ENCODE measurements at regions not wholly inside any gene's neighbourhood (a gene's known extent, or its start where the extent isn't known, plus 50 kb on each side); places are given as distances from the start of the nearest gene placed in this dataset.

- Histone ChIP-seq H3K9me3 (ENCODE audit: insufficient read depth, low read length) (no peaks in the 10 kb centered on the region), H3K36me3 (ENCODE audit: insufficient read depth, insufficient read length, low read length) (no peaks in the 10 kb centered on the region), H3K4me3 (ENCODE audit: insufficient read length, low read depth) (no peak overlapping the region), H3K27me3 (ENCODE audit: insufficient read depth, insufficient read length) (no peaks in the 10 kb centered on the region), H3K4me1 (ENCODE audit: insufficient read depth, insufficient read length) (no peaks in the 10 kb centered on the region), H3K9ac (ENCODE audit: insufficient read length, low read depth) (no peak overlapping the region)
- no peak for DNase-seq (ENCODE audit: low read depth, low spot score)
- TF ChIP-seq ZNF274 (IDR thresholded peaks at IDR 0.05; ENCODE audit: low read depth, low read length) (no peak), SUZ12 (IDR thresholded peaks at IDR 0.05; ENCODE audit: extremely low read depth, insufficient read depth, insufficient read length) (no peak), YY1 (IDR thresholded peaks at IDR 0.05; ENCODE audit: insufficient read depth, insufficient read length) (no peak)
These were observed 389.9 kb upstream of the PCDH9 start for GRCh38 chr13:67619995-67620380.

- Histone ChIP-seq H3K4me3 (ENCODE audit: insufficient read length, low read depth) (no peak overlapping the region), H3K27me3 (ENCODE audit: insufficient read depth, insufficient read length) (no peaks in the 10 kb centered on the region), H3K9ac (ENCODE audit: insufficient read length, low read depth) (no peak overlapping the region), H3K36me3 (ENCODE audit: insufficient read depth, insufficient read length, low read length) (no peaks in the 10 kb centered on the region), H3K4me1 (ENCODE audit: insufficient read depth, insufficient read length) (no peaks in the 10 kb centered on the region), H3K9me3 (ENCODE audit: insufficient read depth, low read length) (no peaks in the 10 kb centered on the region)
- TF ChIP-seq SUZ12 (IDR thresholded peaks at IDR 0.05; ENCODE audit: extremely low read depth, insufficient read depth, insufficient read length) (no peak), ZNF274 (IDR thresholded peaks at IDR 0.05; ENCODE audit: low read depth, low read length) (no peak), YY1 (IDR thresholded peaks at IDR 0.05; ENCODE audit: insufficient read depth, insufficient read length) (no peak)
- no peak for DNase-seq (ENCODE audit: low read depth, low spot score)
These were observed 389.3 kb upstream of the PCDH9 start for GRCh38 chr13:67619351-67619994.

- Histone ChIP-seq H3K9me3 (ENCODE audit: insufficient read depth, low read length) (no peaks in the 10 kb centered on the region), H3K27me3 (ENCODE audit: insufficient read depth, insufficient read length) (no peaks in the 10 kb centered on the region), H3K4me3 (ENCODE audit: insufficient read length, low read depth) (no peak overlapping the region), H3K9ac (ENCODE audit: insufficient read length, low read depth) (no peak overlapping the region), H3K4me1 (ENCODE audit: insufficient read depth, insufficient read length) (no peaks in the 10 kb centered on the region), H3K36me3 (ENCODE audit: insufficient read depth, insufficient read length, low read length) (no peaks in the 10 kb centered on the region)
- no peak for DNase-seq (ENCODE audit: low read depth, low spot score)
- TF ChIP-seq SUZ12 (IDR thresholded peaks at IDR 0.05; ENCODE audit: extremely low read depth, insufficient read depth, insufficient read length) (no peak), ZNF274 (IDR thresholded peaks at IDR 0.05; ENCODE audit: low read depth, low read length) (no peak), YY1 (IDR thresholded peaks at IDR 0.05; ENCODE audit: insufficient read depth, insufficient read length) (no peak)
These were observed 384.4 kb upstream of the PCDH9 start for GRCh38 chr13:67614579-67614978.

GRCh38 chr13:67614013-67614412 is 383.9 kb upstream of the PCDH9 start:
- TF ChIP-seq YY1 (IDR thresholded peaks at IDR 0.05; ENCODE audit: insufficient read depth, insufficient read length) (no peak), SUZ12 (IDR thresholded peaks at IDR 0.05; ENCODE audit: extremely low read depth, insufficient read depth, insufficient read length) (no peak), ZNF274 (IDR thresholded peaks at IDR 0.05; ENCODE audit: low read depth, low read length) (no peak)
- Histone ChIP-seq H3K36me3 (ENCODE audit: insufficient read depth, insufficient read length, low read length) (no peaks in the 10 kb centered on the region), H3K4me1 (ENCODE audit: insufficient read depth, insufficient read length) (no peaks in the 10 kb centered on the region), H3K9me3 (ENCODE audit: insufficient read depth, low read length) (no peaks in the 10 kb centered on the region), H3K4me3 (ENCODE audit: insufficient read length, low read depth) (no peak overlapping the region), H3K9ac (ENCODE audit: insufficient read length, low read depth) (no peak overlapping the region), H3K27me3 (ENCODE audit: insufficient read depth, insufficient read length) (no peaks in the 10 kb centered on the region)
- no peak for DNase-seq (ENCODE audit: low read depth, low spot score)

GRCh38 chr13:67588607-67589006 is 358.5 kb upstream of the PCDH9 start:
- no peak for DNase-seq (ENCODE audit: low read depth, low spot score)
- Histone ChIP-seq H3K4me1 (ENCODE audit: insufficient read depth, insufficient read length) (no peaks in the 10 kb centered on the region), H3K9ac (ENCODE audit: insufficient read length, low read depth) (no peak overlapping the region), H3K36me3 (ENCODE audit: insufficient read depth, insufficient read length, low read length) (no peaks in the 10 kb centered on the region), H3K27me3 (ENCODE audit: insufficient read depth, insufficient read length) (no peaks in the 10 kb centered on the region), H3K9me3 (ENCODE audit: insufficient read depth, low read length) (no peaks in the 10 kb centered on the region), H3K4me3 (ENCODE audit: insufficient read length, low read depth) (no peak overlapping the region)
- no peak for TF ChIP-seq SUZ12 (IDR thresholded peaks at IDR 0.05; ENCODE audit: extremely low read depth, insufficient read depth, insufficient read length)
- no peak for TF ChIP-seq YY1 (IDR thresholded peaks at IDR 0.05; ENCODE audit: insufficient read depth, insufficient read length)
- no peak for TF ChIP-seq ZNF274 (IDR thresholded peaks at IDR 0.05; ENCODE audit: low read depth, low read length)

GRCh38 chr13:67577361-67577760 is 347.2 kb upstream of the PCDH9 start:
- no peak for DNase-seq (ENCODE audit: low read depth, low spot score)
- Histone ChIP-seq H3K27me3 (ENCODE audit: insufficient read depth, insufficient read length) (no peaks in the 10 kb centered on the region), H3K36me3 (ENCODE audit: insufficient read depth, insufficient read length, low read length) (no peaks in the 10 kb centered on the region), H3K4me3 (ENCODE audit: insufficient read length, low read depth) (no peak overlapping the region), H3K9me3 (ENCODE audit: insufficient read depth, low read length) (no peaks in the 10 kb centered on the region), H3K9ac (ENCODE audit: insufficient read length, low read depth) (no peak overlapping the region), H3K4me1 (ENCODE audit: insufficient read depth, insufficient read length) (no peaks in the 10 kb centered on the region)
- TF ChIP-seq YY1 (IDR thresholded peaks at IDR 0.05; ENCODE audit: insufficient read depth, insufficient read length) (no peak), ZNF274 (IDR thresholded peaks at IDR 0.05; ENCODE audit: low read depth, low read length) (no peak), SUZ12 (IDR thresholded peaks at IDR 0.05; ENCODE audit: extremely low read depth, insufficient read depth, insufficient read length) (no peak)

GRCh38 chr13:67574320-67575233 is 344.4 kb upstream of the PCDH9 start:
- Histone ChIP-seq H3K27me3 (ENCODE audit: insufficient read depth, insufficient read length) (no peaks in the 10 kb centered on the region), H3K9me3 (ENCODE audit: insufficient read depth, low read length) (no peaks in the 10 kb centered on the region), H3K4me3 (ENCODE audit: insufficient read length, low read depth) (no peak overlapping the region), H3K4me1 (ENCODE audit: insufficient read depth, insufficient read length) (no peaks in the 10 kb centered on the region), H3K9ac (ENCODE audit: insufficient read length, low read depth) (no peak overlapping the region), H3K36me3 (ENCODE audit: insufficient read depth, insufficient read length, low read length) (no peaks in the 10 kb centered on the region)
- no peak for TF ChIP-seq ZNF274 (IDR thresholded peaks at IDR 0.05; ENCODE audit: low read depth, low read length)
- no peak for TF ChIP-seq YY1 (IDR thresholded peaks at IDR 0.05; ENCODE audit: insufficient read depth, insufficient read length)
- TF ChIP-seq SUZ12 (IDR thresholded peaks at IDR 0.05; ENCODE audit: extremely low read depth, insufficient read depth, insufficient read length), result no peak
- DNase-seq (ENCODE audit: low read depth, low spot score), result no peak
